ENCODE measurements at regions not wholly inside any gene's neighbourhood (a gene's known extent, or its start where the extent isn't known, plus 50 kb on each side); places are given as distances from the start of the nearest gene placed in this dataset.

GRCh38 chr10:3428826-3429225, 256.2 kb upstream of the PITRM1 start:
- TF ChIP-seq POLR2A (IDR thresholded peaks at IDR 0.05): no peak
- no peak for TF ChIP-seq CTCF (IDR thresholded peaks at IDR 0.05)
- TF ChIP-seq EP300 (IDR thresholded peaks at IDR 0.05): no peak
